Caco-2 (cell line): ENCODE measurements at regions not wholly inside any gene's neighbourhood (a gene's known extent, or its start where the extent isn't known, plus 50 kb on each side); places are given as distances from the start of the nearest gene placed in this dataset.
"Not testable (repeated sequence)": the region's sequence is repeated elsewhere in the genome, so short reads cannot be mapped to it uniquely, and the experiment has no call there.

Source experiments
- BruUV-seq: library from RNA; stranded (reverse); fragments of 400-500 nt; replicated peaks from 2 replicates; lab custom pipeline; 2021; lab: Mats Ljungman, UMichigan
- CTCF ChIA-PET: fragments of 300-600 bp; sonication (Branson Sonifier 250); formaldehyde crosslinking; loops from one replicate; lab custom pipeline; 2022; ENCODE audit warnings: antibody characterized with exemption; lab: Charles Lee
- POLR2A ChIA-PET: fragments of 300-600 bp; sonication (Branson Sonifier 250); formaldehyde crosslinking; loops from one replicate; lab custom pipeline; 2022; ENCODE audit warnings: antibody characterized with exemption; lab: Charles Lee
- DNase-seq, 2 experiments: peaks; one replicate each; pipeline versions ENCODE4 v3.0.0 to v3.0.0-alpha.2; 2020 to 2022
- H3K27me3 ChIP-seq: replicated peaks from 2 replicates; pipeline ENCODE4 v1.6.0; 2011; ENCODE audit warnings: low read length; ENCODE audit not compliant: control insufficient read depth, insufficient read depth
- H3K36me3 ChIP-seq: 2 replicates; pipeline ENCODE4 v1.5.1; 2011; ENCODE audit warnings: low read length; ENCODE audit not compliant: control insufficient read depth, insufficient read depth
- H3K4me1 ChIP-seq: fragments of 250-450 bp; sonication (Bioruptor Pico); 2 replicates; pipeline ENCODE4 v1.5.1; 2020; ENCODE audit warnings: mild to moderate bottlenecking
- H3K4me3 ChIP-seq: 2 replicates; pipeline ENCODE4 v1.5.1; 2011; ENCODE audit warnings: low read depth, mild to moderate bottlenecking, control low read depth, low read length
- H3K9me3 ChIP-seq: fragments of 250-450 bp; sonication (Bioruptor Pico); 2 replicates; pipeline ENCODE4 v1.5.1; 2020; ENCODE audit warnings: mild to moderate bottlenecking, moderate library complexity
- H3K27ac Mint-ChIP-seq: one replicate; pipeline ENCODE4 v1.8.0; 2022; ENCODE audit warnings: mixed read lengths; ENCODE audit not compliant: unreplicated experiment
- H3K27me3 Mint-ChIP-seq: one replicate; pipeline ENCODE4 v1.8.0; 2022; ENCODE audit warnings: mixed read lengths; ENCODE audit not compliant: insufficient read depth, unreplicated experiment
- H3K36me3 Mint-ChIP-seq: one replicate; pipeline ENCODE4 v1.8.0; 2022; ENCODE audit warnings: mild to moderate bottlenecking, mixed read lengths; ENCODE audit not compliant: insufficient read depth, unreplicated experiment
- H3K4me1 Mint-ChIP-seq: one replicate; pipeline ENCODE4 v1.8.0; 2022; ENCODE audit warnings: low read depth, mixed read lengths; ENCODE audit not compliant: unreplicated experiment
- H3K4me3 Mint-ChIP-seq: one replicate; pipeline ENCODE4 v1.8.0; 2022; ENCODE audit warnings: mild to moderate bottlenecking, moderate library complexity, mixed read lengths; ENCODE audit not compliant: unreplicated experiment
- H3K9me3 Mint-ChIP-seq: one replicate; pipeline ENCODE4 v1.8.0; 2022; ENCODE audit warnings: mixed read lengths; ENCODE audit not compliant: unreplicated experiment
- intact Hi-C: fragments of 100-400 bp; cut with micrococcal nuclease; formaldehyde crosslinking; loops from one replicate; pipeline ENCODE4 v1.10.0; 2022; ENCODE audit not compliant: unreplicated experiment
- TF ChIP-seq, protein P1 (sequence below), 2 experiments: fragments of 200-600 bp in 1 of 2; IDR thresholded peaks; 1 replicate in 1 of 2; 2 replicates in 1 of 2; pipeline versions ENCODE4 v1.5.1 to v1.8.0; 2011 to 2022; ENCODE audit warnings: antibody characterized with exemption in 1 of 2, control low read depth in 1 of 2, inconsistent platforms in 1 of 2, low read depth in 1 of 2, low read length in 1 of 2, mild to moderate bottlenecking in 1 of 2, moderate library complexity in 1 of 2; ENCODE audit not compliant: insufficient read depth in 1 of 2, severe bottlenecking in 1 of 2, unreplicated experiment in 1 of 2

DNA sequence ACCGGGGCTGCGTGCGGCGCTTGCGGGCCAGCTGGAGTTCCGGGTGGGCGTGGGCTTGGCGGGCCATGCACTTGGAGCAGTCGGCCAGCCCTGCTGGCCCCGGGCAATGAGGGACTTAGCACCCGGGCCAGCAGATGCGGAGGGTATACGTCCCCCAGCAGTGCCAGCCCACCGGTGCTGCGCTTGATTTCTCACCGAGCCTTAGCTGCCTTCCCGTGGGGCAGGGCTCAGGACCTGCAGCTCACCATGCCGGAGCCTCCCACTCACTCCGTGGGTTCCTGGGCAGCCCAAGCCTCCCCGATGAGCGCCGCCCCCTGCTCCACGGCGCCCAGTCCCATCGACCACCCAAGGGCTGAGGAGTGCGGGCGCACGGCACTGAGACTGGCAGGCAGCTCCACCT lies 51.4 kb upstream of the INPP4B start:
- H3K27me3 ChIP-seq, DNase-seq, CTCF ChIA-PET, H3K9me3 ChIP-seq, H3K4me1 ChIP-seq, H3K4me3 Mint-ChIP-seq, H3K4me1 Mint-ChIP-seq, H3K36me3 Mint-ChIP-seq, H3K27me3 Mint-ChIP-seq, H3K27ac Mint-ChIP-seq, POLR2A ChIA-PET, H3K36me3 ChIP-seq, H3K4me3 ChIP-seq, BruUV-seq: not testable (repeated sequence)
- peaks cover 29% of the 10 kb centered on the region for H3K9me3 Mint-ChIP-seq
- intact Hi-C loops, result loop anchor here (10.0 kb wide), 1 partner anchor 1803 kb away; no protein-coding TSS in a partner anchor

DNA sequence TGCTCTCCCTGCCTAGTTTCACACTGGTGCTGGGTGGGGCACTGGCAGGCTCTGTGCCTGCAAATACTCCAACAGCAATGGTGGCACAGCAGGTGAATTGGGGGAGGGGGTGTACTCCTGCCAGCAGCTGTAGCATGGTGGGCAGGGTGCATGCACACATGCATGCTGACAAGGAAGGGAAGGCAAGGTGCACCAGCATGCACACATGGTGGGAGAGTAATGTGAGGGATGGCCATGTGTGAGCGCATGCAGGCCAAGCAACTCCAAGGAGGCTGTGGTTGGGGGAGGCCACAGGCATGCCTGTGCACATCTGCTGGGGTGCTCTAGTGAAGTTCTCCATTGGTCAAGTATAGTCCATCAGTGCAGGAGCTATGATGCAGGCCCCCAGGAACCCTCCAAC lies 54.5 kb upstream of the INPP4B start:
- CTCF ChIA-PET, result no interaction called here

DNA sequence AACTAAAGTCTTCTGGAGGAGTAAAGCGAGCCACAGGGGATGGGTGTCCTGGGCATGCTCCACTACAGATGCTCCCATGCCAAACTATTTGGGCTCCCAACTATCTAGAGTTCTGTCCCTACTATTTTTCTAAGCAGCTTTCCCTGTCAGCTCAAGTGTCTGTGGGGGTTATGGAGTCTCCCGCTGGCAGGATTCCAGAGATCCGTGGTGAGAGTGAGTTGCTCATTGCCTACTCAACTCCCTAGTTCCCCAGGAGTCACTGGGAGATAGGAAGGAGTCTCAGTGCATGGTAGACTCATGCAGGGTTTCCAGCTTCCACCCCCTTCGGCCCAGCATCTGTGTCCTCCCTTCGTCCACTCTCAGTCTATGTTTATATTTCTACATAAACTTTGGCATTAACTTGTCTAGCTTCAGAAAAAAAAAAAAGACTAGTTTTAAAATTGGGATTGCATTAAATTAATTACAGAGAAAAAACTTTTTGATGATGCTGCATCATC lies 55.1 kb upstream of the INPP4B start:
- Histone ChIP-seq H3K9me3 (no peaks in the 10 kb centered on the region), H3K4me3 (no peak overlapping the region), H3K27me3 (no peaks in the 10 kb centered on the region), H3K4me1 (no peaks in the 10 kb centered on the region), H3K36me3 (no peaks in the 10 kb centered on the region; the same call in 1 of the 2 replicates)
- H3K27ac Mint-ChIP-seq, result no peak overlapping the region
- no peak overlapping the region for H3K4me3 Mint-ChIP-seq
- no TSS peak for BruUV-seq
- DNase-seq, result no peak
- POLR2A ChIA-PET, result no interaction called here
- TF ChIP-seq, protein P1, sequence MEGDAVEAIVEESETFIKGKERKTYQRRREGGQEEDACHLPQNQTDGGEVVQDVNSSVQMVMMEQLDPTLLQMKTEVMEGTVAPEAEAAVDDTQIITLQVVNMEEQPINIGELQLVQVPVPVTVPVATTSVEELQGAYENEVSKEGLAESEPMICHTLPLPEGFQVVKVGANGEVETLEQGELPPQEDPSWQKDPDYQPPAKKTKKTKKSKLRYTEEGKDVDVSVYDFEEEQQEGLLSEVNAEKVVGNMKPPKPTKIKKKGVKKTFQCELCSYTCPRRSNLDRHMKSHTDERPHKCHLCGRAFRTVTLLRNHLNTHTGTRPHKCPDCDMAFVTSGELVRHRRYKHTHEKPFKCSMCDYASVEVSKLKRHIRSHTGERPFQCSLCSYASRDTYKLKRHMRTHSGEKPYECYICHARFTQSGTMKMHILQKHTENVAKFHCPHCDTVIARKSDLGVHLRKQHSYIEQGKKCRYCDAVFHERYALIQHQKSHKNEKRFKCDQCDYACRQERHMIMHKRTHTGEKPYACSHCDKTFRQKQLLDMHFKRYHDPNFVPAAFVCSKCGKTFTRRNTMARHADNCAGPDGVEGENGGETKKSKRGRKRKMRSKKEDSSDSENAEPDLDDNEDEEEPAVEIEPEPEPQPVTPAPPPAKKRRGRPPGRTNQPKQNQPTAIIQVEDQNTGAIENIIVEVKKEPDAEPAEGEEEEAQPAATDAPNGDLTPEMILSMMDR (IDR thresholded peaks at IDR 0.05; ENCODE audit: insufficient read depth in 1 of 2, low read depth in 1 of 2, low read length in 1 of 2, severe bottlenecking in 1 of 2, unreplicated experiment in 1 of 2), result no peak
- H3K36me3 Mint-ChIP-seq, result no peaks in the 10 kb centered on the region
- intact Hi-C loops, result no loop called here
- H3K4me1 Mint-ChIP-seq, result no peaks in the 10 kb centered on the region
- peaks cover 2% of the 10 kb centered on the region for H3K27me3 Mint-ChIP-seq
- CTCF ChIA-PET, result no interaction called here
- peaks cover 19% of the 10 kb centered on the region for H3K9me3 Mint-ChIP-seq

More for the DNA sequence above, 54.5 kb upstream of the INPP4B start:
- Mint-ChIP-seq H3K4me1 (no peaks in the 10 kb centered on the region), H3K36me3 (no peaks in the 10 kb centered on the region), H3K27me3 (peaks cover 2% of the 10 kb centered on the region), H3K27ac (no peak overlapping the region), H3K4me3 (no peak overlapping the region), H3K9me3 (peaks cover 18% of the 10 kb centered on the region)
- POLR2A ChIA-PET, result no interaction called here
- no peaks in the 10 kb centered on the region; the same call in 1 of the 2 replicates for H3K36me3 ChIP-seq
- no TSS peak for BruUV-seq
- TF ChIP-seq, protein P1 (IDR thresholded peaks at IDR 0.05; ENCODE audit: insufficient read depth in 1 of 2, low read depth in 1 of 2, low read length in 1 of 2, severe bottlenecking in 1 of 2, unreplicated experiment in 1 of 2), result no peak
- H3K27me3 ChIP-seq, result no peaks in the 10 kb centered on the region
- DNase-seq, result no peak
- H3K9me3 ChIP-seq, result no peaks in the 10 kb centered on the region
- intact Hi-C loops, result no loop called here
- H3K4me3 ChIP-seq, result no peak overlapping the region
- no peaks in the 10 kb centered on the region for H3K4me1 ChIP-seq

DNA sequence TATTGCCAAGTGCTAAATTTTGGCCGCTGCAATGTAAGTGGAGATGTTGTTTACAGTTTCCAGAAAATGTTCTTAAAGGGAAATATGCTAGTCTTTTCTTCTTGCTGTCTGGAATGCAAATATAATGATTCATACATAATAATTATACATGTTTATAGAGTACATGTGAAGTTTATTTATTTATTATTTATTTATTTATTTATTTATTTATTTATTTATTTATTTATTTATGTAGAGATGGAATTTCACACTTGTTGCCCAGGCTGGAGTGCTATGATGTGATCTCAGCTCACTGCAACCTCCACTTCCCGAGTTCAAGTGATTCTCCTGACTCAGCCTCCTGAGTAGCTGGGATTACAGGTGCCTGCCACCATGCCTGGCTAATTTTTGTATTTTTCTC lies 57.5 kb upstream of the INPP4B start:
- H3K36me3 Mint-ChIP-seq, H3K4me3 Mint-ChIP-seq, H3K27me3 Mint-ChIP-seq, POLR2A ChIA-PET, H3K4me1 Mint-ChIP-seq, H3K4me1 ChIP-seq, H3K9me3 ChIP-seq, BruUV-seq, H3K27ac Mint-ChIP-seq, DNase-seq, CTCF ChIA-PET, H3K4me3 ChIP-seq, H3K36me3 ChIP-seq, H3K27me3 ChIP-seq, intact Hi-C loops: not testable (repeated sequence)
- peaks cover 15% of the 10 kb centered on the region for H3K9me3 Mint-ChIP-seq
